Activated CD4-positive, alpha-beta T cell treated with anti-CD3 and anti-CD28 coated beads, Interleukin-2, amount 10 ng/mL, durations not matched to agents 24 days and 14 days (primary cell): ENCODE measurements at regions not wholly inside any gene's neighbourhood (a gene's known extent, or its start where the extent isn't known, plus 50 kb on each side); places are given as distances from the start of the nearest gene placed in this dataset.

Experiments used
- DNase-seq: peaks from one replicate; pipeline ENCODE4 v3.0.0; 2022
- H3K27ac Mint-ChIP-seq: one replicate; pipeline ENCODE4 v1.8.0; 2022; ENCODE audit warnings: mild to moderate bottlenecking, mixed read lengths
- H3K27me3 Mint-ChIP-seq: one replicate; pipeline ENCODE4 v1.8.0; 2022; ENCODE audit warnings: mixed read lengths
- H3K36me3 Mint-ChIP-seq: one replicate; pipeline ENCODE4 v1.8.0; 2022; ENCODE audit warnings: low read depth, mild to moderate bottlenecking, mixed read lengths
- H3K4me1 Mint-ChIP-seq: one replicate; pipeline ENCODE4 v1.8.0; 2021; ENCODE audit warnings: mixed read lengths
- H3K4me3 Mint-ChIP-seq: one replicate; pipeline ENCODE4 v1.8.0; 2022; ENCODE audit warnings: mild to moderate bottlenecking, moderate library complexity, mixed read lengths
- H3K9me3 Mint-ChIP-seq: one replicate; pipeline ENCODE4 v1.8.0; 2021; ENCODE audit warnings: mixed read lengths
- intact Hi-C: fragments of 100-400 bp; cut with micrococcal nuclease; formaldehyde crosslinking; loops from one replicate; pipeline ENCODE4 v1.15.1; 2023

- Mint-ChIP-seq H3K4me3 (no peak overlapping the region), H3K9me3 (no peaks in the 10 kb centered on the region), H3K4me1 (no peaks in the 10 kb centered on the region), H3K27ac (no peak overlapping the region), H3K36me3 (no peaks in the 10 kb centered on the region), H3K27me3 (no peaks in the 10 kb centered on the region)
- intact Hi-C loops = no loop called here
- no peak for DNase-seq
These were observed 54.2 kb upstream of the ADGRF1 start for GRCh38 chr6:47096211-47096895.

DNA sequence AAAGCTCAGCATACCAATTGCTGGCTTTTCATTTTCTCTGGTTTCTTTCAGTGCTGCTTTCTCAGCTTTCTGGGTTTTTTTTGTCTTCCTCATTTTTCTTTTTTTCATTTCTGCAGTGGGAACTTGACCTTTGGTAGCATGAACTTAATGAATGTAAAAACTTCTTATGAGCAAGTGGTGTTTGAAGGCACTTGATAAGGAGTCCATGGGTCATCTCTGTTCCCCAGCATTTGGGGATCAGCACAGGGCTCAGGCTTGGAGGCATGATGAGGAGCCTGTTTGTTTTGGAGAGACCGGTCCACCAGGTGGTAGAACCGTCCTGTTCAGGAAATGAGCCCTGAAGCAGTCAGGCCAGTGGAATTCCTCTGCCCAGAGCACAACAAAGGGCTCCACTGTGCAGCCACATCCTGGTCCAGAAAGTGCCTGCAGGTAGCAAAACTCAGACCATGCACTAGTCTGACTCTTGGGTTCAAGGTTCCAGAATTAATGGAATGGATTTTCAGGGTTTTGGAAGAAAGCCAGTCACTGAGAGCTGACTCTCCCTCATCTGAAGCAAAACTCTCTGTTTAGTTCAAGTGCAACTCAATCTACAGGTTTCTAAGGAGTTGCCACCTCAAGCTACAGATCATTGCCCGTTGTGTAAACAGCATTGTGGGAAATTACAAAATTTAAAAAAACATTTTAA lies 52.3 kb upstream of the ADGRF1 start:
- no peaks in the 10 kb centered on the region for H3K27me3 Mint-ChIP-seq
- H3K27ac Mint-ChIP-seq = no peak overlapping the region
- intact Hi-C loops = no loop called here
- H3K4me3 Mint-ChIP-seq = no peak overlapping the region
- H3K36me3 Mint-ChIP-seq = no peaks in the 10 kb centered on the region
- DNase-seq = no peak
- H3K9me3 Mint-ChIP-seq = no peaks in the 10 kb centered on the region
- no peaks in the 10 kb centered on the region for H3K4me1 Mint-ChIP-seq

DNA sequence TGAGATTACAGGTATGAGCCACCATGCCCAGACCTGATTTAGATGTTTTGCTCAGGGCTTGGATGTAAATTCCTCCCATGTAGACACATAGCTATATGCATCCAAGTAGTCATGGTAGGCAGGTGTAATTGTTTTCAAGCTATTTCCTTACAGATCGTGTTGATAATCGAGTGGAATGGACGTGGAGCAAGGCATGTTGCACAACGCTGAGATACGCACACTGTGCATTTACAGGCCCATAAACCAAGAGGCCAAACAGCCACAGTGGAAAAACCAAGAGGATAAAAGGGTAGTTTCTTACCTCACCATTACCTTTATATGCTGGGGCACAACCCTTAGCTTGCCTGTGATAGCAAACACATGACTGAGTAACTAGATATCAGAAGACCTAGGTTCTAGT lies 51.0 kb upstream of the ADGRF1 start:
- DNase-seq = no peak
- no peaks in the 10 kb centered on the region for H3K36me3 Mint-ChIP-seq
- no peaks in the 10 kb centered on the region for H3K4me1 Mint-ChIP-seq
- no peak overlapping the region for H3K27ac Mint-ChIP-seq
- H3K9me3 Mint-ChIP-seq = no peaks in the 10 kb centered on the region
- no peak overlapping the region for H3K4me3 Mint-ChIP-seq
- intact Hi-C loops = no loop called here
- H3K27me3 Mint-ChIP-seq = no peaks in the 10 kb centered on the region

DNA sequence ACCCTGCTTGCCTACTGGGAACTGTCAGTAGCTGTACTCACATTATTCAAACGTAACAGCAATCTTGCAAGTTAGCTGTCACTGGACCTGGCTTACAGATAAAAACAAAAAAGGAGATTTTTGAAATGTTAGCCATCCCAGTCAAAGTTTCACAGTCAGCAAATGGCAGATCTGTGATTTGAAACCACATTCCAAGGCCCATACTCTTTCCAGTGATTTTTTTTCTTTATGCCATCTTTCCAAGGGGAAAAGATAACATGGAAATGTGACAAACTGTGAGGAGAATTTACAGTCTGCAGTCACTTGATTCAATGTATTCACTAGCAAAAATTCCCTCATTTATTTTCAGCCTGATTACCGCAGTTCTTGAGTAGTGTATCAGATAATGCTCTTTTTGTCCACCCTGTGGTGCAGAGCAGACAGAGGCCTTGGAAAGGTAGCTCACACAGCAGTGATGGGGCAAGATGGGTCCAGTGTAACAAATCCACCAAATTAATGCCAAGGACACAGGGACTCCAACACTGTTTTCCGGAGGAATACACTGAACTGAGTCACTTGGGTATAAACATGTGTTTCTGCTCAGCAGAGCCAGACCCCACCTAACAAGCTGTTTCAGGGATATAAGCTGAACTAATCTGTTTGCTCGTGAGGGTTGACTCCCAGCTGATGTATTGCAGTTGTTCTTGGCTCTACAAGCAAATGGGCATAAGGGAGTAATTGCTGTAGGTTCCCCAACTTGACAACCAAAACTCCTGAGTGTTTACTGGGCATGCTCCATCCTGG lies 49.9 kb upstream of the ADGRF1 start:
- Mint-ChIP-seq H3K36me3 (no peaks in the 10 kb centered on the region), H3K27me3 (no peaks in the 10 kb centered on the region), H3K27ac (no peak overlapping the region), H3K4me3 (no peak overlapping the region), H3K4me1 (no peaks in the 10 kb centered on the region), H3K9me3 (no peaks in the 10 kb centered on the region)
- no peak for DNase-seq
- intact Hi-C loops = no loop called here
